Mammary epithelial cell (primary cell): ENCODE measurements at regions not wholly inside any gene's neighbourhood (a gene's known extent, or its start where the extent isn't known, plus 50 kb on each side); places are given as distances from the start of the nearest gene placed in this dataset.

Source experiments
- CTCF ChIP-seq, 2 donors: IDR thresholded peaks in 1 of 2; conservative IDR thresholded peaks in 1 of 2; 2 replicates each; pipeline ENCODE4 v1.5.1; 2011 to 2012; ENCODE audit warnings: inconsistent platforms in 2 of 2, low read length in 2 of 2, mild to moderate bottlenecking in 2 of 2, control low read depth in 1 of 2, low read depth in 1 of 2; ENCODE audit not compliant: insufficient read depth in 1 of 2; ENCODE audit errors: extremely low read depth in 1 of 2
- EZH2 ChIP-seq: IDR thresholded peaks from 2 replicates; pipeline ENCODE4 v1.6.1; 2012; ENCODE audit warnings: low read length, inconsistent platforms, borderline replicate concordance

DNA sequence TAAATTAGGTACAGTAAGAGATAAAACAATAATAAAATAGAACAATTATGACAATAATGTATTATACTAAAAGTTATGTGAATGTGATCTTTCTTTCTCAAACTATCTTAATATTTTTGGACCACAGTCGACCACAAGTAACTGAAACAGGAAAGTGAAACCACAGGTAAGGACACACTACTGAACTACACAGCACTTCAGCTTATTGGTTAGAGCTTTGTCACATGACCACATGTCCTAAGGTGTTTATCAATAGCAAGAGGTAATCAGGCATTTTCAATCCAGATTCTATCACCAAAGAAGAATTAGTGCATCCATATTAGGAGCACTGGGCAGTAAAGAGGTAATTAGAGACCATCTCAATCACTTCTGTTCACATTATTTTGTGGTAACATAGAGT is 392.8 kb downstream of the RSL24D1 start:
- TF ChIP-seq EZH2 (no peak), CTCF (conservative IDR thresholded peaks at IDR 0.05 in 1 of 2, IDR thresholded peaks at IDR 0.05 in 1 of 2; ENCODE audit: extremely low read depth in 1 of 2, insufficient read depth in 1 of 2, low read depth in 1 of 2, low read length in 2 of 2) (no peak)
